Loucy (cell line): ENCODE measurements at regions not wholly inside any gene's neighbourhood (a gene's known extent, or its start where the extent isn't known, plus 50 kb on each side); places are given as distances from the start of the nearest gene placed in this dataset.

Experiments used
- EZH2phosphoT487 ChIP-seq: fragments of 200-600 bp; IDR thresholded peaks from 2 replicates; pipeline ENCODE4 v1.6.1; 2018; ENCODE audit warnings: antibody characterized with exemption, mild to moderate bottlenecking, moderate library complexity, borderline replicate concordance
- TF ChIP-seq, protein P1 (sequence below): fragments of 200-600 bp; sonication (generic); conservative IDR thresholded peaks from 2 replicates; pipeline ENCODE4 v1.5.1; 2014; ENCODE audit warnings: mild to moderate bottlenecking, antibody characterized with exemption, low read length

DNA sequence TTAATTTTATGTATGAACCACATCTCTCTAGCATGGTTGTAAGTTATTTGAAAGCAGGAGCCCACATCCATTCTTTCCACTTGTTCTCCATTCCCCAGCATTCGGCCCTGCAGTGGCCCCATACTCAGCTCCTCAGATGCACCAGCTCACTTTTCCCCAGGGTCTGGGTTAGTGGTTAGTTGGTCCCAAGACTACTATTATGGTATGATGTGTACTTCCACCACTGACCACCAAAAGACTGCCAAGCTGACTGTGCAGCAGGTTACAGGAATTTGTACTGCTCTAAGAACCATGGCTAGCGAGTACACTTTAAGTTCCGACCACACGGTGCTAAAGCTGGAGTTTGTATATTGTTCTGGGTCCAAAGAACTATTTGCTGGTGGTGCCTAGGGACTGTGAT, 413.6 kb upstream of the TCF4 start:
- TF ChIP-seq, protein P1, sequence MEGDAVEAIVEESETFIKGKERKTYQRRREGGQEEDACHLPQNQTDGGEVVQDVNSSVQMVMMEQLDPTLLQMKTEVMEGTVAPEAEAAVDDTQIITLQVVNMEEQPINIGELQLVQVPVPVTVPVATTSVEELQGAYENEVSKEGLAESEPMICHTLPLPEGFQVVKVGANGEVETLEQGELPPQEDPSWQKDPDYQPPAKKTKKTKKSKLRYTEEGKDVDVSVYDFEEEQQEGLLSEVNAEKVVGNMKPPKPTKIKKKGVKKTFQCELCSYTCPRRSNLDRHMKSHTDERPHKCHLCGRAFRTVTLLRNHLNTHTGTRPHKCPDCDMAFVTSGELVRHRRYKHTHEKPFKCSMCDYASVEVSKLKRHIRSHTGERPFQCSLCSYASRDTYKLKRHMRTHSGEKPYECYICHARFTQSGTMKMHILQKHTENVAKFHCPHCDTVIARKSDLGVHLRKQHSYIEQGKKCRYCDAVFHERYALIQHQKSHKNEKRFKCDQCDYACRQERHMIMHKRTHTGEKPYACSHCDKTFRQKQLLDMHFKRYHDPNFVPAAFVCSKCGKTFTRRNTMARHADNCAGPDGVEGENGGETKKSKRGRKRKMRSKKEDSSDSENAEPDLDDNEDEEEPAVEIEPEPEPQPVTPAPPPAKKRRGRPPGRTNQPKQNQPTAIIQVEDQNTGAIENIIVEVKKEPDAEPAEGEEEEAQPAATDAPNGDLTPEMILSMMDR = no peak
- TF ChIP-seq EZH2phosphoT487 = no peak
